G401 (cell line): ENCODE measurements at regions not wholly inside any gene's neighbourhood (a gene's known extent, or its start where the extent isn't known, plus 50 kb on each side); places are given as distances from the start of the nearest gene placed in this dataset.
A peak's percentile ranks its signal among the peaks of the same experiment; 100 is the strongest.
"Not testable (repeated sequence)": the region's sequence is repeated elsewhere in the genome, so short reads cannot be mapped to it uniquely, and the experiment has no call there.

Experiments
- DNase-seq: peaks from one replicate; pipeline ENCODE4 v3.0.0-alpha.2; 2015; ENCODE audit warnings: low spot score
- in situ Hi-C: cut with HindIII; loops from 2 replicates; pipeline ENCODE4 v1.10.0; 2016; ENCODE audit warnings: low sequenced_read_pairs, mixed read lengths

DNA sequence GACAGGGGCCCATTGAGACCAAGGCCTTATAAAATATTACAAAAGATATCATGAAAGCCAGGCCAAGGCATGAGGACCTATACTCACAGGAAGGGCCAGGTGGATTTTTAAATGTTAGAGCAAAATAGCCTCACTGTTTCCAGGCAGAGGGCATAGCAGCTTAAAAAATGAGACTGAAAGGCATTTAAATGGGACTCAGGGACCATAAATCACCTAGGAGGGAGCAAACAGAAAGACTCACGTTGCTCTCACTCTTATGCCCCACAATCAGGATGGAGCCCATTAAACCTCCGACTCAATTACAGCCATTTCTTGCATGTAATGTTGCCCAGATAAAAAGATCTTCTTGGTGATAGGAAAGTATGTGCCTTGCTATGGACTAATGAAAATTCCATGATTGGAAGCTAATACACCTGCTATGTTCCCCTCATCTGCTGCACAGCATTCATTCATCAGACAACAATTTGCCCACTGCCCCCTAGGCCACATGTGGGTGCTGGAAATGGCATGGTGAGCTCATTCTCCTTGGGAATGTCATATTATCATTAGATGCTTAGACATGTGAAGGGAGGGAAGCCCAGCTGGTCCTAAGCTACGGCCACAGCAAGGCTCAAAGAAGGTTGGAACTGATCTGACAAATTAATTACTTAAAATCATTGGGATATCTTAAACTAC lies 128.6 kb upstream of the GRIA1 start:
- in situ Hi-C loops: no loop called here
- DNase-seq: no peak

DNA sequence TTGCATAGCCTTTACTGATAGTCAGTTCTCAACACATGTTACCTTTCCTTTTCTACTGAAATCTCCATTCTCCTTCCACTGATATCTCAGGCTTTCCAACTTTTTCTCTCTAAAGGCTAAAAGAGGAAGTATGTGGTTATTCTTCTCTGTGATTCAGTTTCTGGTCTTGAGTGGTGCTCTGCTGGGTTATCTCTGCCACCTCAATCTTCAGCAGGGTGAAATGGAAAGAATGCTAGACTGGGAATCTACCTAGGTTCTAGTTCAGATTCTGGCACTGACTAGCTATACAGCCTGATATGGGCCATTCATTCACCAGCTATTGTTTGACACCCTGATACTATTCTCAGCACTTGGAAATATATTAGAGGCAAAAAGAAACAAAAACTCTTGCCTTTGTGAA lies 124.9 kb upstream of the GRIA1 start:
- no peak for DNase-seq
- in situ Hi-C loops: no loop called here

GRCh38 chr5:153367466-153367865 lies 123.0 kb upstream of the GRIA1 start:
- DNase-seq: no peak
- in situ Hi-C loops: no loop called here

- DNase-seq: no peak
- in situ Hi-C loops: no loop called here
Measured at GRCh38 chr5:153372425-153373129, 117.9 kb upstream of the GRIA1 start.

- DNase-seq: no peak
- in situ Hi-C loops: no loop called here
Measured at GRCh38 chr5:153373130-153373498, 117.4 kb upstream of the GRIA1 start.

GRCh38 chr5:153381630-153382029 lies 108.8 kb upstream of the GRIA1 start:
- DNase-seq, in situ Hi-C loops: not testable (repeated sequence)

- no peak for DNase-seq
- in situ Hi-C loops: no loop called here
Measured at GRCh38 chr5:153390569-153390968, 99.9 kb upstream of the GRIA1 start.

- in situ Hi-C loops: no loop called here
- no peak for DNase-seq
Measured at GRCh38 chr5:153399595-153399994, 90.9 kb upstream of the GRIA1 start.

- in situ Hi-C loops: no loop called here
Measured at GRCh38 chr5:153400931-153401330, 89.5 kb upstream of the GRIA1 start.

GRCh38 chr5:153402550-153402949 lies 87.9 kb upstream of the GRIA1 start:
- no peak for DNase-seq
- in situ Hi-C loops: no loop called here

More at GRCh38 chr5:153400931-153401330, 89.5 kb upstream of the GRIA1 start:
- DNase-seq: peak; percentile 9

DNA sequence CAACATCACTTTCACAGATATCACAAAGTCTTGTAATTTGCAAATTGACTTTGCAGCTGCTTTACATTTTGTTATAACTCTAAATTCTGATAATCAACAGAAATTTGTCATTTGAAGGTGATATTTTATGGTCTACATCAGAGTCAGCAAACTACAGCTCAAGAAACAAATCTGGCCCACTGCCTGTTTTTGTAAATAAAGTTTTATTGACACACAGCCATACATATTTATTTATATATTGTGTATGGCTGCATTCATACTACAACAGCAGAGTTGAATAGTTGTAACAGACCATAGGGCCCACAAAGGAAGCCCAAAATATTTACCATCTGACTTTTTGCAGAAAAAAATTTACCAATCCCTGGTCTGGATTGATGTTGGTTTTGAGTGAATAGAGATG lies 87.0 kb upstream of the GRIA1 start:
- DNase-seq: no peak
- in situ Hi-C loops: no loop called here

DNA sequence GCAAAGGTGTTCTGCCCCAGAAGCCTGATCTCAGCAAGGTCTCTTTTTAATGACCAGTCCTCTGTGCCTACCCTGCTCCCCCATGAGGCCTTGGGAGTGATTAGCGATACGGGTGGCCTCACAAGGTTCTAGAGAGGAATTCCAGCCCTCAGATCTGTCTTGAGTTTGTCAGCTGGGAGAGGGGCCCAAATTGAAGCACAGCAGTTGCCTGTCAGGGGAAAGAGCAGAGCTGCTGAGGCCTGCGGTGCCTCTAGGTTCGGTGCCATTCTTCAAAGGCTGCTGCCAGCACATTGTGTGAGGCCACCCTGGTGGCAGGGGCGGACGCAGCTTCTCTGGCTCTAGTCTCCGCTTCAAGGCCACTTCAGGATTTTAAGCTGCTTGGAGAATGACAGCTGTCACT lies 85.7 kb upstream of the GRIA1 start:
- no peak for DNase-seq
- in situ Hi-C loops: no loop called here

- DNase-seq: no peak
- in situ Hi-C loops: no loop called here
Measured at GRCh38 chr5:153421676-153422075, 68.8 kb upstream of the GRIA1 start.

DNA sequence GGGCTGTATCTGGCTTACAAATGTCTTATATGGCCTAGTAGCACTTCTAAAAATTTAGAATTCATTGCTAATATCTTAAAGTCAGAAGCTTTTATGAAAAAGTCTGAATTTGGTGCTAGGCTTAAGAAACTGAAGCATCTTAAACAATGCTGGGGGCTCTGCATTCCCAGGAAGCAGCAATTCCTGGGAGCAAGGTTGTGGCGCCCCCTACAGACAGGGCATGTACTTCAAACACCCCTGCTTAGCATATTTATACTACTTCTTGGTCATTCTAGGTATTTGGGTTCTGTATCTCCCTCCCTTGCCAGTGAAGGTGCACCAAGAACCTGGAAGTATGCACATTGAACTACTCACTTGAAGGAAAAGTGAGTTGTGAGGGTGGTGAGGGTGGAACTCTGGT lies 64.6 kb upstream of the GRIA1 start:
- DNase-seq: no peak
- in situ Hi-C loops: no loop called here

- no peak for DNase-seq
- in situ Hi-C loops: no loop called here
Measured at GRCh38 chr5:153429761-153430380, 60.6 kb upstream of the GRIA1 start.

GRCh38 chr5:153432583-153432982 lies 57.9 kb upstream of the GRIA1 start:
- in situ Hi-C loops: no loop called here
- DNase-seq: no peak

- DNase-seq: no peak
- in situ Hi-C loops: no loop called here
Measured at GRCh38 chr5:153437251-153437650, 53.2 kb upstream of the GRIA1 start.

DNA sequence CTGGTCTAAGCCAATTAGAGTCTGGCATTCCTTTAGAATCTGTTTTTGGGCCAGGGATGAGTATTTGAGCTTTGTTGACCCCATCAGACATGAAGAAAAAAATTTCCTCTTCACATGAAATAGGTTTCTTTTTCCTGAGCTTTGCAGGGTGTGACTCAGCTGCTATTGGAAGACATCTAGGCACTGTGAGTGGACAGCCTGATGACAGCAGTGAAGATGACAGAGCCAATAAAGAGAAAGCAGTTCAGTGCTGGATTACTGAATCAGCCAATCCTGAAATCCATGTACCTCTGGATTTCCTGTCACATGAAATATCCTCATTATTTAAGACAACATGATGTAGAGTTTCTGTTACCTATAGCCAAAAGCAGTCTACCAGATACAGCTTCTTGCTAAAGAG lies 51.3 kb upstream of the GRIA1 start:
- no peak for DNase-seq
- in situ Hi-C loops: no loop called here
